SK-N-SH (cell line): ENCODE measurements at regions not wholly inside any gene's neighbourhood (a gene's known extent, or its start where the extent isn't known, plus 50 kb on each side); places are given as distances from the start of the nearest gene placed in this dataset.

Experiments
- CTCF ChIA-PET: fragments of 300-600, 350-600 bp; formaldehyde crosslinking; extraction: SDS; loops from one replicate; lab custom pipeline; 2021; lab: Yijun Ruan, JAX
- POLR2A ChIA-PET: fragments of 350-600 bp; sonication (Branson Sonifier 250); formaldehyde crosslinking; extraction: SDS; loops from one replicate; lab custom pipeline; 2020; ENCODE audit warnings: antibody characterized with exemption, inconsistent platforms; lab: Yijun Ruan, JAX
- DNase-seq: peaks from one replicate; pipeline ENCODE4 v3.0.0; 2012
- H2AFZ ChIP-seq: fragments of 200-600 bp; sonication (generic); 2 replicates; pipeline ENCODE4 v1.8.1; 2016; ENCODE audit warnings: antibody characterized with exemption, mild to moderate bottlenecking, low read depth
- H3F3A ChIP-seq: fragments of 200-600 bp; sonication (generic); replicated peaks from 2 replicates; pipeline ENCODE3; 2016; ENCODE audit warnings: antibody characterized with exemption, mild to moderate bottlenecking; ENCODE audit not compliant: insufficient read depth
- H3K27ac ChIP-seq, 2 experiments: fragments of 200-500 bp in 1 of 2; fragments of 200-600 bp in 1 of 2; sonication (Bioruptor generic) in 1 of 2; sonication (generic), shearing (Covaris generic) in 1 of 2; 2 replicates each; pipeline versions ENCODE4 v1.5.1 to v1.6.1; 2014 to 2016; ENCODE audit warnings: low read depth in 2 of 2, inconsistent platforms in 1 of 2, low read length in 1 of 2, mild to moderate bottlenecking in 1 of 2, mixed read lengths in 1 of 2
- H3K27me3 ChIP-seq: fragments of 200-600 bp; sonication (generic), shearing (Covaris generic); 2 replicates; pipeline ENCODE4 v1.6.1; 2016; ENCODE audit warnings: mixed run types; ENCODE audit not compliant: insufficient read depth
- H3K36me3 ChIP-seq, 2 experiments: fragments of 200-500 bp in 1 of 2; fragments of 200-600 bp in 1 of 2; sonication (Bioruptor generic) in 1 of 2; sonication (generic) in 1 of 2; replicated peaks in 1 of 2; 2 replicates each; pipeline versions ENCODE3 to v1.5.1; 2014 to 2016; ENCODE audit warnings: low read length in 1 of 2, mild to moderate bottlenecking in 1 of 2; ENCODE audit not compliant: insufficient read depth in 2 of 2, control insufficient read depth in 1 of 2
- H3K4me1 ChIP-seq, 2 experiments: fragments of 200-500 bp in 1 of 2; fragments of 200-600 bp in 1 of 2; sonication (Bioruptor generic) in 1 of 2; sonication (generic), shearing (Covaris generic) in 1 of 2; 2 replicates each; pipeline versions ENCODE4 v1.5.1 to v1.6.1; 2014 to 2016; ENCODE audit warnings: low read depth in 1 of 2, low read length in 1 of 2, mixed run types in 1 of 2; ENCODE audit not compliant: insufficient read depth in 2 of 2, control insufficient read depth in 1 of 2
- H3K4me2 ChIP-seq: fragments of 200-600 bp; sonication (generic), shearing (Covaris generic); 2 replicates; pipeline ENCODE4 v1.6.1; 2017; ENCODE audit warnings: mixed run types
- H3K4me3 ChIP-seq, 2 experiments: fragments of 200-500 bp in 1 of 2; fragments of 200-600 bp in 1 of 2; sonication (Bioruptor generic) in 1 of 2; sonication (generic), shearing (Covaris generic) in 1 of 2; 2 replicates each; pipeline versions ENCODE4 v1.5.1 to v1.8.1; 2014 to 2016; ENCODE audit warnings: low read depth in 2 of 2, inconsistent platforms in 1 of 2, low read length in 1 of 2, mild to moderate bottlenecking in 1 of 2, mixed read lengths in 1 of 2, moderate library complexity in 1 of 2
- H3K79me2 ChIP-seq: fragments of 200-600 bp; sonication (generic); 2 replicates; pipeline ENCODE4 v1.8.1; 2017; ENCODE audit warnings: mild to moderate bottlenecking; ENCODE audit not compliant: insufficient read depth
- H3K9ac ChIP-seq: fragments of 200-600 bp; sonication (generic); 2 replicates; pipeline ENCODE4 v1.6.1; 2017; ENCODE audit warnings: mixed run types
- H3K9me2 ChIP-seq: fragments of 200-600 bp; sonication (generic); 2 replicates; pipeline ENCODE4 v1.6.1; 2017; ENCODE audit warnings: mixed run types
- H3K9me3 ChIP-seq: fragments of 200-600 bp; sonication (generic); 2 replicates; pipeline ENCODE4 v1.6.1; 2017; ENCODE audit warnings: mixed run types, mild to moderate bottlenecking, moderate library complexity
- H4K20me1 ChIP-seq: fragments of 200-600 bp; sonication (generic); 2 replicates; pipeline ENCODE4 v1.6.1; 2017; ENCODE audit warnings: mild to moderate bottlenecking, mixed run types; ENCODE audit not compliant: insufficient read depth
- CHD2 ChIP-seq: fragments of 150-350 bp; IDR thresholded peaks from 2 replicates; pipeline ENCODE4 v1.6.1; 2018; ENCODE audit warnings: low read length; ENCODE audit not compliant: partially characterized antibody
- CTCF ChIP-seq: fragments of 200-600 bp; sonication (generic); IDR thresholded peaks from 2 replicates; pipeline ENCODE4 v1.6.1; 2017; ENCODE audit warnings: antibody characterized with exemption, mild to moderate bottlenecking, moderate library complexity
- EP300 ChIP-seq, 2 experiments: IDR thresholded peaks; 2 replicates each; pipeline versions ENCODE4 v1.4.0 to v1.6.1; 2012; ENCODE audit warnings: borderline replicate concordance in 1 of 2, low read depth in 1 of 2, low read length in 1 of 2
- FOXJ3 ChIP-seq: sonication (generic); formaldehyde crosslinking; IDR thresholded peaks from 2 replicates; pipeline ENCODE4 v1.5.1; 2020; ENCODE audit warnings: mild to moderate bottlenecking, missing genetic modification reagents
- FOXM1 ChIP-seq: IDR thresholded peaks from 2 replicates; pipeline ENCODE4 v1.4.0; 2012; ENCODE audit warnings: low read depth, mild to moderate bottlenecking
- GABPA ChIP-seq: IDR thresholded peaks from 2 replicates; pipeline ENCODE4 v1.4.0; 2012; ENCODE audit warnings: low read depth, mild to moderate bottlenecking
- GATA2 ChIP-seq: sonication (generic); formaldehyde crosslinking; IDR thresholded peaks from 2 replicates; pipeline ENCODE4 v1.5.0; 2020; ENCODE audit warnings: mild to moderate bottlenecking, missing genetic modification reagents
- IRF3 ChIP-seq: fragments of 150-350 bp; IDR thresholded peaks from 2 replicates; pipeline ENCODE4 v1.6.1; 2016; ENCODE audit warnings: mild to moderate bottlenecking, low read depth, low read length
- JUND ChIP-seq: IDR thresholded peaks from 2 replicates; pipeline ENCODE4 v1.4.0; 2012
- MAX ChIP-seq: IDR thresholded peaks from 2 replicates; pipeline ENCODE4 v1.4.0; 2012; ENCODE audit warnings: low read depth
- MEF2A ChIP-seq: IDR thresholded peaks from 2 replicates; pipeline ENCODE4 v1.4.0; 2012; ENCODE audit warnings: low read depth, borderline replicate concordance
- MXI1 ChIP-seq: IDR thresholded peaks from 2 replicates; pipeline ENCODE4 v1.6.1; 2012; ENCODE audit warnings: mild to moderate bottlenecking, low read depth, low read length, improper control_type of control experiment
- PBX3 ChIP-seq: IDR thresholded peaks from 2 replicates; pipeline ENCODE4; 2012
- RAD21 ChIP-seq: IDR thresholded peaks from 2 replicates; pipeline ENCODE4 v1.6.1; 2012; ENCODE audit warnings: mild to moderate bottlenecking, low read length
- RCOR1 ChIP-seq: fragments of 150-350 bp; IDR thresholded peaks from 2 replicates; pipeline ENCODE4 v1.6.1; 2017; ENCODE audit warnings: antibody characterized with exemption, low read length
- RXRA ChIP-seq: IDR thresholded peaks from 2 replicates; pipeline ENCODE4 v1.4.0; 2012; ENCODE audit warnings: low read depth, mild to moderate bottlenecking, borderline replicate concordance
- SMC3 ChIP-seq: IDR thresholded peaks from 2 replicates; pipeline ENCODE4 v1.6.1; 2012; ENCODE audit warnings: low read depth, low read length, improper control_type of control experiment
- TCF12 ChIP-seq: IDR thresholded peaks from 2 replicates; pipeline ENCODE4 v1.4.0; 2012
- TEAD4 ChIP-seq: IDR thresholded peaks from 2 replicates; pipeline ENCODE4 v1.4.0; 2012; ENCODE audit warnings: mild to moderate bottlenecking, borderline replicate concordance; ENCODE audit not compliant: insufficient read depth
- USF1 ChIP-seq: IDR thresholded peaks from 2 replicates; pipeline ENCODE4 v1.4.0; 2012; ENCODE audit warnings: low read depth, borderline replicate concordance
- YY1 ChIP-seq: IDR thresholded peaks from 2 replicates; pipeline ENCODE4 v1.4.0; 2012; ENCODE audit warnings: low read depth, mild to moderate bottlenecking
- WGBS: methylation state at CpG from one replicate; pipeline ENCODE4 v1.1.6; 2017; ENCODE audit warnings: low lambda C conversion rate; 5-methylcytosine and 5-hydroxymethylcytosine counted together

- no peak for TF ChIP-seq MEF2A
Observed at GRCh38 chr4:37014584-37014983, 230.0 kb upstream of the NWD2 start (continued).

- no peaks in the 10 kb centered on the region for H3K9me2 ChIP-seq
- no peaks in the 10 kb centered on the region for H3K4me1 ChIP-seq
- no peak for TF ChIP-seq GABPA
- no peak for TF ChIP-seq PBX3
- no peak for TF ChIP-seq RAD21
- no peak for TF ChIP-seq USF1
- no peak for TF ChIP-seq MAX
- no peak for TF ChIP-seq MEF2A
- no peak for TF ChIP-seq SMC3
- TF ChIP-seq MXI1 = no peak
- no peak for TF ChIP-seq RCOR1
- no peak for TF ChIP-seq CHD2
- no peak for TF ChIP-seq TEAD4
- no peak for TF ChIP-seq JUND
- TF ChIP-seq EP300 (IDR thresholded peaks at IDR 0.05; ENCODE audit: borderline replicate concordance in 1 of 2, low read depth in 1 of 2, low read length in 1 of 2) = no peak
- no peak for TF ChIP-seq IRF3
- H3F3A ChIP-seq = no peaks in the 10 kb centered on the region
- H3K36me3 ChIP-seq = no peaks in the 10 kb centered on the region
- H3K27ac ChIP-seq = no peak overlapping the region
- no peaks in the 10 kb centered on the region for H3K27me3 ChIP-seq
- H3K4me2 ChIP-seq = no peak overlapping the region
- no peaks in the 10 kb centered on the region for H4K20me1 ChIP-seq
- WGBS = 27% methylated on average over 2 of the region's 2 CpGs
- no peak for DNase-seq
- no peak overlapping the region for H2AFZ ChIP-seq
- H3K4me3 ChIP-seq = no peak overlapping the region
- H3K9me3 ChIP-seq = 0 out of 2 replicates have a peak, but pooled peaks cover 5% of the 10 kb centered on the region
- no peaks in the 10 kb centered on the region; the same call in 1 of the 2 replicates for H3K79me2 ChIP-seq
- CTCF ChIA-PET = no interaction called here
- H3K9ac ChIP-seq = no peak overlapping the region
- POLR2A ChIA-PET = no interaction called here
Observed at GRCh38 chr4:37015391-37015790, 229.2 kb upstream of the NWD2 start.

GRCh38 chr4:37023504-37023903 lies 221.0 kb upstream of the NWD2 start:
- H2AFZ ChIP-seq = no peak overlapping the region
- no peaks in the 10 kb centered on the region for H3F3A ChIP-seq
- no peaks in the 10 kb centered on the region for H3K9me3 ChIP-seq
- no peaks in the 10 kb centered on the region for H3K27me3 ChIP-seq
- no peaks in the 10 kb centered on the region for H4K20me1 ChIP-seq
- no peaks in the 10 kb centered on the region for H3K79me2 ChIP-seq
- no peaks in the 10 kb centered on the region for H3K36me3 ChIP-seq
- H3K4me1 ChIP-seq = no peaks in the 10 kb centered on the region
- ChIA-PET CTCF (no interaction called here), POLR2A (no interaction called here)
- 0% methylated on average over 1 of the region's 1 CpG for WGBS
- DNase-seq = no peak
- H3K9ac ChIP-seq = no peak overlapping the region
- no peak overlapping the region for H3K4me2 ChIP-seq
- H3K27ac ChIP-seq = no peak overlapping the region
- no peaks in the 10 kb centered on the region for H3K9me2 ChIP-seq
- no peak overlapping the region for H3K4me3 ChIP-seq
- no peak for TF ChIP-seq MAX
- TF ChIP-seq YY1 = no peak
- no peak for TF ChIP-seq TCF12
- no peak for TF ChIP-seq TEAD4
- no peak for TF ChIP-seq MXI1
- no peak for TF ChIP-seq GATA2
- TF ChIP-seq EP300 (IDR thresholded peaks at IDR 0.05; ENCODE audit: borderline replicate concordance in 1 of 2, low read depth in 1 of 2, low read length in 1 of 2) = no peak
- TF ChIP-seq FOXJ3 = no peak
- no peak for TF ChIP-seq RXRA
- TF ChIP-seq CTCF = no peak
- TF ChIP-seq FOXM1 = no peak
